Astrocyte of the hippocampus (primary cell): ENCODE measurements at regions not wholly inside any gene's neighbourhood (a gene's known extent, or its start where the extent isn't known, plus 50 kb on each side); places are given as distances from the start of the nearest gene placed in this dataset.

ENCODE experiments used
- DNase-seq: peaks from one replicate; pipeline ENCODE4 v3.0.0; 2011; ENCODE audit warnings: low read depth, low spot score

GRCh38 chr17:33404070-33404819, 111.2 kb upstream of the ASIC2 start:
- DNase-seq: no peak

- DNase-seq: no peak
Measured at GRCh38 chr17:33416131-33416530, 123.0 kb upstream of the ASIC2 start.

- DNase-seq: no peak
Measured at GRCh38 chr17:33421933-33422332, 128.8 kb upstream of the ASIC2 start.

GRCh38 chr17:33433581-33433980, 140.5 kb upstream of the ASIC2 start:
- DNase-seq: no peak

- DNase-seq: no peak
Measured at GRCh38 chr17:33434841-33435240, 141.7 kb upstream of the ASIC2 start.

GRCh38 chr17:33435721-33436301, 142.7 kb upstream of the ASIC2 start:
- peak; percentile 23 for DNase-seq

- DNase-seq: peak; percentile 34
Measured at GRCh38 chr17:33436321-33436720, 143.2 kb upstream of the ASIC2 start.

- DNase-seq: no peak
Measured at GRCh38 chr17:33438139-33438538, 145.0 kb upstream of the ASIC2 start.

GRCh38 chr17:33438578-33438977, 145.5 kb upstream of the ASIC2 start:
- DNase-seq: no peak

- no peak for DNase-seq
Measured at GRCh38 chr17:33442320-33442719, 149.2 kb upstream of the ASIC2 start.

GRCh38 chr17:33444731-33445130, 151.6 kb upstream of the ASIC2 start:
- DNase-seq: no peak

- DNase-seq: no peak
Measured at GRCh38 chr17:33447090-33447489, 154.0 kb upstream of the ASIC2 start.

- DNase-seq: peak; percentile 17
Measured at GRCh38 chr17:33451221-33451620, 158.1 kb upstream of the ASIC2 start.

GRCh38 chr17:33457477-33457876, 164.4 kb upstream of the ASIC2 start:
- DNase-seq: no peak

GRCh38 chr17:33459078-33459940, 166.2 kb upstream of the ASIC2 start:
- DNase-seq: no peak

- DNase-seq: no peak
Measured at GRCh38 chr17:33460781-33461450, 167.8 kb upstream of the ASIC2 start.

- DNase-seq: no peak
Measured at GRCh38 chr17:33463887-33464286, 170.8 kb upstream of the ASIC2 start.

- no peak for DNase-seq
Measured at GRCh38 chr17:33464669-33465280, 171.7 kb upstream of the ASIC2 start.

- DNase-seq: no peak
Measured at GRCh38 chr17:33469421-33469820, 176.3 kb upstream of the ASIC2 start.

GRCh38 chr17:33469911-33470310, 176.8 kb upstream of the ASIC2 start:
- DNase-seq: peak; percentile 55

- no peak for DNase-seq
Measured at GRCh38 chr17:33473061-33473460, 180.0 kb upstream of the ASIC2 start.

- DNase-seq: no peak
Measured at GRCh38 chr17:33474789-33475188, 181.7 kb upstream of the ASIC2 start.
